Pancreas (tissue), 10 donors: ENCODE measurements at regions not wholly inside any gene's neighbourhood (a gene's known extent, or its start where the extent isn't known, plus 50 kb on each side); places are given as distances from the start of the nearest gene placed in this dataset.

Experiments
- ATAC-seq, 4 donors: fragments of 200-7000 bp; cut with Tn5 transposase; one replicate each; pipeline versions ENCODE4 v1.8.0 to v1.9.1; 2020; ENCODE audit warnings: mild to moderate bottlenecking in 4 of 4, moderate library complexity in 4 of 4
- DNase-seq, 6 donors: peaks; one replicate each; pipeline ENCODE4 v3.0.0-alpha.2; 2020
- FAIRE-seq: peaks from 2 replicates; lab custom pipeline; 2012; peaks lifted over from hg19 to GRCh38; lab: Jason Lieb, UNC
- H3K27ac ChIP-seq, 4 donors: fragments of 200-600 bp; sonication (generic); 1 replicate in 3 of 4; 2 replicates in 1 of 4; pipeline versions ENCODE4 v1.5.0 to v1.8.0; 2020
- H3K27me3 ChIP-seq, 4 donors: fragments of 200-600 bp; one replicate each; pipeline ENCODE4 v1.8.0; 2021
- H3K36me3 ChIP-seq, 3 donors: fragments of 200-600 bp; sonication (generic) in 1 of 3; one replicate each; pipeline versions ENCODE4 v1.5.0 to v1.8.0; 2020 to 2021
- H3K4me1 ChIP-seq, 3 donors: fragments of 200-600 bp; one replicate each; pipeline ENCODE4 v1.8.0; 2021
- H3K4me3 ChIP-seq, 4 donors: fragments of 200-600 bp; sonication (generic) in 2 of 4; one replicate each; pipeline versions ENCODE4 v1.5.0 to v1.8.0; 2020 to 2021
- H3K9me3 ChIP-seq, 4 donors: fragments of 200-600 bp; one replicate each; pipeline ENCODE4 v1.8.0; 2021
- CTCF ChIP-seq, 4 donors: fragments of 200-600 bp; sonication (generic) in 3 of 4; IDR thresholded peaks; one replicate each; pipeline versions ENCODE4 v1.5.0 to v1.8.0; 2021; ENCODE audit warnings: antibody characterized with exemption in 4 of 4
- WGBS, 2 donors: extraction: QIAGEN DNeasy Blood & Tissue Kit; methylation state at CpG; one replicate each; pipeline ENCODE4 v1.1.7; 2013; 5-methylcytosine and 5-hydroxymethylcytosine counted together
- intact Hi-C, 3 donors: fragments of 100-400 bp; cut with DNase I; formaldehyde crosslinking; loops; one replicate each; pipeline versions ENCODE4 v1.11.1 to v1.14.2; 2022
- donor health status: healthy with polysubstance abuse.
- donor health status: DM: no; HTN: no; CAD: no; lungs with moderate emphysema.
- donor health status: DM: no; HTN: no; CAD: no.
- donor health status: control.
- donor health status: control.
- donor health status: Bipolar disorder and iron deficiency.
- donor health status: DM: yes; HTN: yes; CAD: no.
- donor health status: DM: no; HTN: no; CAD: no.
- donor health status: DM: no; HTN: no; CAD: no.
- donor health status: DM: yes; HTN: yes; CAD: no.

DNA sequence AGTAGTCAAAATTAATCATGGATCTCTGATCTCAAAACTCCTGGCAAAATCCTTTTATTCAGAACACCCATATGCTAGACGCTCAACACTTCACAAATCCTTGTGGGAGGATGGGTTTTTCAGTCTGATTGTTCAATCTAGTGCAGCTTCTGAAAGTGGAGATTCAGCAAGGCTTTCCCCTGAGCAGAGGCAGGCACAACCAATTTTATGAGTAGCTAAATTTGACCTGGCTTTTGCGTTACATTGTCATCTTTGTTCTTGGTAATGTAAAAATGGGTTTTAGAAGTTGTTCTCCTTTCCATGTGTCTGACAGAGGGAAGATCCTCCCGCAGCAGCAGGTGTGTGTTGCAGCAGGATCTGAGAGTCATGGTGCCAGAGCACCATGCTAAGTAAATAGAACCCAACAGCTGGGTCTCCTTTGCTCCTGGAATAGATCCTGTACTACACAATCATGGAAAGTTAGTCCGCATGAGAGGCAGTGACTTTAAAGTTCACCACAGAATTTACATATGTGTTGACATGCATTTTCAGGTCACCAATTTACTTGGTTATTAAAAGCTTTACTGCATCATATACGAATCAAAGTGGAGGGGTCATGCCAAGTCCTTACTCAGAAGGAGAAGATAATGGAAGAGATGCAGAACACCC is 70.1 kb upstream of the MEF2C start:
- H3K27ac ChIP-seq = no peak overlapping the region
- no peak for ATAC-seq
- no peaks in the 10 kb centered on the region for H3K9me3 ChIP-seq
- 64 to 65% methylated on average over 5 of the region's 5 CpGs for WGBS, 2 donors
- no peak overlapping the region for H3K4me3 ChIP-seq
- no peak for TF ChIP-seq CTCF (IDR thresholded peaks at IDR 0.05)
- H3K4me1 ChIP-seq = no peaks in the 10 kb centered on the region
- no peak for DNase-seq
- intact Hi-C loops = no loop called here
- peaks cover 0 to 10% (median 0%) of the 10 kb centered on the region in 4 donors for H3K27me3 ChIP-seq
- no peak for FAIRE-seq
- no peaks in the 10 kb centered on the region for H3K36me3 ChIP-seq

DNA sequence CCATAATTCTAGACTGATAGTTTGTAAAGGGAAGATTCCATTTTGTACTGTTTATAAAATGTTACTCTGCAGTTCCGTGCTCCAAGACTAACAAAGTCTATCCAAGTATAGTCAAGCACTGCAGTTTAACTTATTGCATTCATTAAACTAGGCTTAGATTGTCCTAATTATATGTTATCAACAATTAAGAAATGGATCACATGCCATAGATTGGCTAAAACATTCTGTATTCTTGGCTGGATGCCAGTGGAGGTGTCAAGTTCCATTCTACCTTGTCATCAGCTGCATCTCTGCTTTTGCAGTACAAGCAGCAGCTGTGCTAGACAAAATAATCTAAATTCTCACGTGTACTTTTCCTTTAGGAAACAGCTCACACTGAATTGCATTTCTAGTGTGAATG is 69.4 kb upstream of the MEF2C start:
- no peak overlapping the region for H3K4me3 ChIP-seq
- H3K27ac ChIP-seq = no peak overlapping the region
- TF ChIP-seq CTCF (IDR thresholded peaks at IDR 0.05) = no peak
- FAIRE-seq = no peak
- H3K36me3 ChIP-seq = no peaks in the 10 kb centered on the region
- H3K9me3 ChIP-seq = no peaks in the 10 kb centered on the region
- no peak for DNase-seq
- no peak for ATAC-seq
- intact Hi-C loops = no loop called here
- no peaks in the 10 kb centered on the region for H3K4me1 ChIP-seq
- H3K27me3 ChIP-seq = peaks cover 0 to 10% (median 0%) of the 10 kb centered on the region in 4 donors
- WGBS, 2 donors = 39 to 47% methylated on average over 2 of the region's 2 CpGs

DNA sequence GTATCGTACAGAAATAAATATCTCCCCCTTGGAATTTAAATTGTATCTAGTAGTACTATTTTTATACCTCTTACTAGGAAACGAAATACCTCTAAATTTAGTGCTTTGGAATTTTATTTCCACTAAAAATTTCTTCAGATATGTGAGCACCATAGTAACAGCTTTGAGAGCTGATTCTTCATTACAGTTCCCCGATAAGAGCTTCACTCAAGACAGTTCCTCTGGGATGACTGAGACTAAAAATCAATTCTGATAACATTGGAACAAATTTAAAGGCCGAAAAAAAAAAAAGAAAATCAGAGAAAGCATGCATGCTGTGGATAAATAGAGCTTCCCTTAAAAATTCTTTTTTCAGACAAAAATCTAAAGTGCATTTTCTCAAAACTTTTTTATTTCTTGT is 68.5 kb upstream of the MEF2C start:
- FAIRE-seq = no peak
- intact Hi-C loops = no loop called here

DNA sequence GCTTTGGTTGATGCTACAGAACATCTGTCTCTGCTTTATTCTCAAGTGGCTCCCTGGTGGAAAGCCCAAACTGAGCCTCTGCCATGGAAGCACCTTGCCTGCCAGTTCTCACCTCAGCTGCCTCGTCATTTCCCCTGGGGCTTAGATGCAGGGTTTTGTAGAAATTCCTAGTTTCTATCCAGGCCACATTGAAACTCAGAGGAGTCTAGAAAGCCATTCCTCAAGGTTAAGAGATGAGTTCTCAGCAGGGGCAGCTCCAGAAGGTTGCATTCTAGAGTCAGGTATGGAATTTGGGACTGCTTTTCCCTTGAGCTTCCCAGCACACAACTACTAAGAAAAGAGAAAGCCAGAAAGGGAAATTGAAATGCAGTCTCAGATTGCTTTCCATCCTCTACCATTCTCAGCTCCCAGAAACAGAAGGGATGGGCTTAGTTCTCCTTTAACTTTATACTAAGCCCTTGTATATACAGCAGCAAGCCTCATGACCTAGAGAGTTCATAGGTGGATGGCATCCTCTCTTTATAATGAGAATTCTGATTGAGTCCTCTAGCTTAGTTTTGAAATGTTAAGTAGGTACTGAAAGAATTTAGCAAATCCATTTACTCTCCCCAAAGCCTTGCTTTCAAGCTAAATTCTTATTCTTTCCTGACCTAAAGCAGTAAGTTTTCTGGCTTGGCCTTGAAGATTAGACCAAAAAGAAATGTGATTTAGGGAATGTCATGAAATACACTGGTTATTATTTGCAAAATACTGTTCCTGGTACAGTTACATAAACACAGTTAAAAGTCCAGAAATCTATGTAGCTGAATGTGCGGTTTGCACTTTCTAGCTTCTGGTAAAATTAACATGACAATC is 66.0 kb upstream of the MEF2C start:
- H3K27me3 ChIP-seq = no peaks in the 10 kb centered on the region
- no peak for ATAC-seq
- no peak for TF ChIP-seq CTCF (IDR thresholded peaks at IDR 0.05)
- intact Hi-C loops = no loop called here
- FAIRE-seq = no peak
- H3K9me3 ChIP-seq = no peaks in the 10 kb centered on the region
- H3K4me1 ChIP-seq = no peaks in the 10 kb centered on the region
- WGBS, 2 donors = 72 to 82% methylated on average over 2 of the region's 2 CpGs
- H3K27ac ChIP-seq = no peak overlapping the region
- no peak for DNase-seq
- H3K4me3 ChIP-seq = no peak overlapping the region
- no peaks in the 10 kb centered on the region for H3K36me3 ChIP-seq

More for the DNA sequence above, 68.5 kb upstream of the MEF2C start:
- ATAC-seq = no peak
- no peaks in the 10 kb centered on the region for H3K36me3 ChIP-seq
- TF ChIP-seq CTCF (IDR thresholded peaks at IDR 0.05) = no peak
- no peaks in the 10 kb centered on the region for H3K9me3 ChIP-seq
- H3K4me1 ChIP-seq = no peaks in the 10 kb centered on the region
- no peak overlapping the region for H3K4me3 ChIP-seq
- H3K27me3 ChIP-seq = peaks cover 0 to 10% (median 0%) of the 10 kb centered on the region in 4 donors
- DNase-seq = no peak
- no peak overlapping the region for H3K27ac ChIP-seq
- 71 to 74% methylated on average over 4 of the region's 4 CpGs for WGBS, 2 donors
